ENCODE measurements at regions not wholly inside any gene's neighbourhood (a gene's known extent, or its start where the extent isn't known, plus 50 kb on each side); places are given as distances from the start of the nearest gene placed in this dataset.
A peak's percentile ranks its signal among the peaks of the same experiment; 100 is the strongest.

DNA sequence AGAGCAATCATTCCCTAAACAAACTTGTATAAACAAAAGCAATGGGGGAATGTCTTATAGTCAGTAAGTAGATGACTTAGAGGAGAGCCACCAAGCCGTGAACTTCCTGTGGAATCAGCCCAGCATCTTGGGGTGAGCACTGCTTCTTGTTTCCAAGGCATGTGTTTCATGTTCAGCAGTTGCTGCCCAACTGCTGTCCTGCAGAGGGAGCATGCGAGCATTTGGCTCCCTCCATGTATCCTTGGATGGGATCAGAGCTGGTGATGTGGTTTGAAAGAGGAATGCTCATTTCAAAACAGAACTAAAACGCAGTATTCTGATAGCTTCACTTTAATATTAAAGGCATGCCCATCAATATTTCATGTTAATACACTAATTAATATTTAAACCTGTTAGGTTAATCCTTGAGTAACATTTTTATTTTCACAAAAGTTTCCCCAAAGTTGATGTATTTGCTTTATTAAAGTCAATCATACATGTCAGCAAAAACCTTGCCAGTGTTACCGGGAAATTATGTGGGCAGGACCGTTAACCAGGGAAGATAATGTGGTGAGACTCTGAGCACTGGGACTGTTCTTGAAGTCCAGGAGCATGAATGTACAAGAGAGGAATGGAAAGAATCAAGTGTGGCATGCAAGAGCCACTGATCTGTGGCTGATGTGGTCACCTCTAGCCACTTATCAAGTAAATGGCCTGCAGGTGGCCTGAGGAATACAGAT lies 172.1 kb upstream of the GGTLC1 start:
- Histone ChIP-seq H3K36me3 (ENCODE audit: control insufficient read depth in 3 of 3, insufficient read depth in 2 of 3, low read depth in 1 of 3, low read length in 3 of 3) (no peaks in the 10 kb centered on the region), H3K4me3 (ENCODE audit: low read depth in 1 of 3, low read length in 3 of 3) (no peak overlapping the region), H3K4me1 (ENCODE audit: control insufficient read depth in 3 of 3, insufficient read depth in 2 of 3, low read depth in 1 of 3, low read length in 2 of 3) (no peaks in the 10 kb centered on the region), H3K9me3 (ENCODE audit: control insufficient read depth in 2 of 2, insufficient read depth in 1 of 2, low read depth in 1 of 2, low read length in 1 of 2) (no peaks in the 10 kb centered on the region), H3K27ac (ENCODE audit: low read depth in 1 of 3, low read length in 2 of 3) (no peak overlapping the region), H3K27me3 (ENCODE audit: control insufficient read depth in 3 of 3, insufficient read depth in 3 of 3, low read length in 3 of 3) (no peaks in the 10 kb centered on the region)
- 32 to 37% (median 37%) methylated on average over 5 of the region's 5 CpGs for WGBS, 3 donors
- DNase-seq (peak; percentile 37 to 71), FAIRE-seq (no peak)

DNA sequence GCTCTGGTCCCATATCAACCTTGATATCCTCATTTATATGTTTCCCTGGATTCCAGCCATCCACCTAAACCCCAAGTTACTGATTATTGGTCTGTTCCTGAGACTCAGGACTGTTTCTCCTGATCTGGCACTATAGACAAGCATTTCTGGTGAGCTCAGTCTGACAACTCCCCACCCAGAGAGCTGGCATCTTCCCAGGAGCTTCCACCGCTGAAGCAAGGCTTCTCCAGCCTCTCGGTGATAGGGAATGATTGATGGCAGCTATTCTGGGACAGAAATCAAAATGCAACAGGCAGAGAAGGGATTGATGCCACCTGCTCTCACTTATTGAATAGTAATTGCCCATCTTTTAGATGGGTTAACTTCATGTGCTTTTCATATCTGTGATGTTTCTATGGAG lies 169.7 kb upstream of the GGTLC1 start:
- Histone ChIP-seq H3K4me3 (ENCODE audit: low read depth in 1 of 3, low read length in 3 of 3) (no peak overlapping the region), H3K9me3 (ENCODE audit: control insufficient read depth in 2 of 2, insufficient read depth in 1 of 2, low read depth in 1 of 2, low read length in 1 of 2) (no peaks in the 10 kb centered on the region), H3K4me1 (ENCODE audit: control insufficient read depth in 3 of 3, insufficient read depth in 2 of 3, low read depth in 1 of 3, low read length in 2 of 3) (no peaks in the 10 kb centered on the region), H3K27me3 (ENCODE audit: control insufficient read depth in 3 of 3, insufficient read depth in 3 of 3, low read length in 3 of 3) (no peaks in the 10 kb centered on the region), H3K36me3 (ENCODE audit: control insufficient read depth in 3 of 3, insufficient read depth in 2 of 3, low read depth in 1 of 3, low read length in 3 of 3) (no peaks in the 10 kb centered on the region), H3K27ac (ENCODE audit: low read depth in 1 of 3, low read length in 2 of 3) (no peak overlapping the region)
- FAIRE-seq (no peak), DNase-seq (no peak)
- WGBS, 3 donors: 17 to 48% (median 20%) methylated on average over 2 of the region's 2 CpGs

DNA sequence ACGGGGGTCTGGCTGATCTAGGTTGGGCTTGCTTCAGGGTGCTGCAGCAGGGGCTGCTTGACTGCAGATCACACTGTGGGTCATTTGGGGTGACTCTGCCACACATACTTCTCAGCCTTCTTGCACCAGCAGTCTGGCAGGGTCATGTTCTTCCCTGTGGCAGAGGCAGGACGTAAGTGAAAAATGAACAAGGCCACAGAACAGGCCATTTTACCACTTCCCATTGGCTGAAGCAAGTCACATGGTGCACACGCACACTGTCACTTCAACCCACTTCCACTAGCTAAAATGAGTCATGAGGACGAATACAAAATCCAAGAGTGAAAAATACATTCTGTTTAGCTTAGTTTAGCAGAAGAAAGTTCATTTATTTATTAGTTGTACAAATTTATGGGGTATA lies 168.6 kb upstream of the GGTLC1 start:
- Histone ChIP-seq H3K27me3 (ENCODE audit: control insufficient read depth in 3 of 3, insufficient read depth in 3 of 3, low read length in 3 of 3) (no peaks in the 10 kb centered on the region), H3K36me3 (ENCODE audit: control insufficient read depth in 3 of 3, insufficient read depth in 2 of 3, low read depth in 1 of 3, low read length in 3 of 3) (no peaks in the 10 kb centered on the region), H3K27ac (ENCODE audit: low read depth in 1 of 3, low read length in 2 of 3) (no peak overlapping the region), H3K4me3 (ENCODE audit: low read depth in 1 of 3, low read length in 3 of 3) (no peak overlapping the region), H3K9me3 (ENCODE audit: control insufficient read depth in 2 of 2, insufficient read depth in 1 of 2, low read depth in 1 of 2, low read length in 1 of 2) (no peaks in the 10 kb centered on the region), H3K4me1 (ENCODE audit: control insufficient read depth in 3 of 3, insufficient read depth in 2 of 3, low read depth in 1 of 3, low read length in 2 of 3) (no peaks in the 10 kb centered on the region)
- DNase-seq (no peak), FAIRE-seq (no peak)
- WGBS, 3 donors: 75 to 77% (median 77%) methylated on average over 4 of the region's 4 CpGs

DNA sequence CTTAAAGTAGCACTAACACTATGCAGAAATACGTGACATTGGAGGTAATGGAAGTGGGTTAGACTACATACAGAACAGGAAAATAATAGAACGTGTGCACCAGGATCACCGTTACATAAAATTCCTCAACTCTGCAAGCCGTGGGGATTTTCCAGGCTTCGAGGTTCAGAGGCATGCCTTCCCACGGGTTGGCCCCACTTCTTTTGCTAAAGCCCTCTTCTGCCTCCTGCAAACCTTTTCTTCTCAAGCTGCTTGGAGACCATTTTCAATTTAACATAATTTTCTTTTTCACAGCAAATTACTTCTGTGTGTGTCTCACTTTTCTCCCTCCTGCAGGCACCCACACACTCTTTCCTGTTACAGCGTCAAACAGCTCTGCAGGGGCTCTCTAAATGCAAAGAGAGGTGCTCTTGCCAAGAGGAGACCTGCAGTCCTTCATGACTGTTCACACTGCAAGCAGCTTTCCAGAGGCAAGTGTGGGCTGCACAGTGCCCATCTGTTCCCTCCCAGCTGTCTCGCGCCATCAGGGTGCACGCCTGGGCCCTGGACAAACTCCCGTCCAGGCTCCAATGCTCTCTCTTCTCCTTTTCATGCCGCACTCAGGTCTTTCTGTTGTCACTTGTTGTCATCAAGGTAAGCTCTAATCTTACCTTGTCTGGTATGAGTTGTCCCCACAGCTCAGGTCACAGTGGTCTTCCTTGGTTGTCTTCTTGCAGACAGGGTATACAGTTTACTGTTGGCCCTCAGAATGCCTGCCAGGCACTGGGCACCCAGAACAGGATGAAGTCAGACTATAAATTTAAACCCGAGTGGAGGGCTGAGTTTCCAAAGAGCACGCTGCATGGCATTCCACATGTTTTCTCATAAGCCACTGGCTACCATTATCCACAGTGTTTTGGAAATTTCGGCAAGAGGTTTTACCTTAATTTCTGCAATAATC lies 164.8 kb upstream of the GGTLC1 start:
- DNase-seq: no peak
- H3K4me1 ChIP-seq (ENCODE audit: control insufficient read depth in 3 of 3, insufficient read depth in 2 of 3, low read depth in 1 of 3, low read length in 2 of 3): no peaks in the 10 kb centered on the region
- no peaks in the 10 kb centered on the region for H3K27me3 ChIP-seq (ENCODE audit: control insufficient read depth in 3 of 3, insufficient read depth in 3 of 3, low read length in 3 of 3)
- 78 to 88% (median 79%) methylated on average over 15 of the region's 15 CpGs for WGBS, 3 donors
- no peak for FAIRE-seq
- H3K4me3 ChIP-seq (ENCODE audit: low read depth in 1 of 3, low read length in 3 of 3): no peak overlapping the region
- peaks cover 0 to 3% of the 10 kb centered on the region in 2 donors for H3K9me3 ChIP-seq (ENCODE audit: control insufficient read depth in 2 of 2, insufficient read depth in 1 of 2, low read depth in 1 of 2, low read length in 1 of 2)
- H3K27ac ChIP-seq (ENCODE audit: low read depth in 1 of 3, low read length in 2 of 3): no peak overlapping the region
- H3K36me3 ChIP-seq (ENCODE audit: control insufficient read depth in 3 of 3, insufficient read depth in 2 of 3, low read depth in 1 of 3, low read length in 3 of 3): no peaks in the 10 kb centered on the region

DNA sequence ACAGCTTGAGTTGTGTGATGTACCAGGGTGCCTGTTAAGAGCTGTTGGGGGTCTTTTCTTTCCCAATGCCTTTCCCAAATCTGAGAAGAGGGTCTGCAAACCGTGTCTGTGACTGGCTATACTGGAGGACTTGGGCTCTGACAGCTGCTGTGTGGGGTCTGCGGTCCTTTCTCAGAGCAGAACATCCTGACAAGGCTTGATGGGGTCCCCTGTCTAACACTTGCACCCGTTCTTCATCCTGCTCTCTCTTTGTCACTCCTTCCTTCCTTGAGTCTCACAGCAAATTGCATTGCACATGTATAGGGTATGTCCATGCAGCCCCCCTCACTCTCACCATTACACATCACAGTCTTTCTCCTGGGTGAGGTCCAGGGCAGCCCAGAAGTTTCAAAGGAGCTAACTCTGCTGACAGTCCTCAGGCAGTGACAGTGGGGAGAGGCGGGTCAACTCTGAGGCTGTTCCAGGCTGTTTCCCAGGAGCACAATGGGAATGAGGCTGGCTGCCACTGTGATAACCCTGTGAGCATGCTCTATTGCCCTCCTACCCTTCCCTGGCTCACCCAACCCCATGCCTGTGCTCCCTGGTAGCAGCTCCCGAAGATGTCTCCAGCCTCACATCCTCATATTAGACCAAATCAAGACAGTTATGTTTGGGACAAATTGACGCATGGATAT lies 163.2 kb upstream of the GGTLC1 start:
- no peak for DNase-seq
- no peak overlapping the region for H3K4me3 ChIP-seq (ENCODE audit: low read depth in 1 of 3, low read length in 3 of 3)
- peaks cover 0 to 3% of the 10 kb centered on the region in 2 donors for H3K9me3 ChIP-seq (ENCODE audit: control insufficient read depth in 2 of 2, insufficient read depth in 1 of 2, low read depth in 1 of 2, low read length in 1 of 2)
- H3K36me3 ChIP-seq (ENCODE audit: control insufficient read depth in 3 of 3, insufficient read depth in 2 of 3, low read depth in 1 of 3, low read length in 3 of 3): no peaks in the 10 kb centered on the region
- WGBS, 3 donors: 67 to 78% (median 73%) methylated on average over 6 of the region's 6 CpGs
- H3K4me1 ChIP-seq (ENCODE audit: control insufficient read depth in 3 of 3, insufficient read depth in 2 of 3, low read depth in 1 of 3, low read length in 2 of 3): no peaks in the 10 kb centered on the region
- no peak overlapping the region for H3K27ac ChIP-seq (ENCODE audit: low read depth in 1 of 3, low read length in 2 of 3)
- H3K27me3 ChIP-seq (ENCODE audit: control insufficient read depth in 3 of 3, insufficient read depth in 3 of 3, low read length in 3 of 3): no peaks in the 10 kb centered on the region
- FAIRE-seq: no peak

DNA sequence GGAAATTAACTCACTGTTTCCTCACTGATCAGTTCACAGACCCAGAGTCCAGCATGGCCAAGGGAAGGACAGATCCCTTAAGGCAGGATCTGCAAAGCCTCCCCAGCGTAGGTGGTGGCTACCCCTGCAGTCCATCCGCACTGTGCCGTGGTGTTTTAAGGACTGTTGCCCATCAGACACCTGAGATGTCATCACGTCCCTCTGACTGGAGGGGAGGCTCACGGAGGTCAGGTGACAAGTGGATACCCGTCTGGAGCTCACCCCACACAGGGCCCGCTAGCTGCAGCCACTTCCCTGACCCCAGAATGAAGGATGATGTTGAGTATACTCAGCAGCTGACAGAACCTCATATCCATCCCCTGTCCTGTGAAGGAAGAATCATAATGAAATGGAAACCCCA lies 161.8 kb upstream of the GGTLC1 start:
- Histone ChIP-seq H3K27ac (ENCODE audit: low read depth in 1 of 3, low read length in 2 of 3) (no peak overlapping the region), H3K9me3 (ENCODE audit: control insufficient read depth in 2 of 2, insufficient read depth in 1 of 2, low read depth in 1 of 2, low read length in 1 of 2) (peaks cover 0 to 3% of the 10 kb centered on the region in 2 donors), H3K4me3 (ENCODE audit: low read depth in 1 of 3, low read length in 3 of 3) (no peak overlapping the region), H3K4me1 (ENCODE audit: control insufficient read depth in 3 of 3, insufficient read depth in 2 of 3, low read depth in 1 of 3, low read length in 2 of 3) (no peaks in the 10 kb centered on the region), H3K27me3 (ENCODE audit: control insufficient read depth in 3 of 3, insufficient read depth in 3 of 3, low read length in 3 of 3) (no peaks in the 10 kb centered on the region), H3K36me3 (ENCODE audit: control insufficient read depth in 3 of 3, insufficient read depth in 2 of 3, low read depth in 1 of 3, low read length in 3 of 3) (no peaks in the 10 kb centered on the region)
- FAIRE-seq (no peak), DNase-seq (no peak)
- 76 to 90% (median 84%) methylated on average over 7 of the region's 7 CpGs for WGBS, 3 donors

DNA sequence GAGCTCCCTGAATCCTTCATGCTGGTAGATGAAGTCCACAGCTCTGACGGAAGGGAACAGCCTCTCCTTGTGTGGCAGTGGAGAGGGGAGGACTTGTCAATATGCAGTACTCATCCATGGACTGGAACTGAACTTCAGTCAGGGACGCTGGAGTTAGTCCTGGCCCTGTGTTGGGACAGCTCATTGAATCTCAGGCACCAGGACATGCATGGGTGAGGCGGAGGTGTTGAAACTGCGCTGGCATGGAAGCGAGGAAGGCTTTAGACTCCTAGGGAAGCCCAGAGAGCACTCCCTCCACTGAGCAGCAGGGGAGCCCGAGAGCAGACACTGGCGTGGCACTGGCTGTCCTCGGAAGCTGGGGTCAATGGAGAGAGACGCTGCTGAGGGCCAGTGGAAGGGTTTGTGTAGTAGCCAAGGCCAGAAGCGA lies 161.3 kb upstream of the GGTLC1 start:
- H3K27ac ChIP-seq (ENCODE audit: low read depth in 1 of 3, low read length in 2 of 3): no peak overlapping the region
- 45 to 54% (median 46%) methylated on average over 10 of the region's 10 CpGs for WGBS, 3 donors
- FAIRE-seq: no peak
- H3K9me3 ChIP-seq (ENCODE audit: control insufficient read depth in 2 of 2, insufficient read depth in 1 of 2, low read depth in 1 of 2, low read length in 1 of 2): peaks cover 0 to 3% of the 10 kb centered on the region in 2 donors
- no peaks in the 10 kb centered on the region for H3K36me3 ChIP-seq (ENCODE audit: control insufficient read depth in 3 of 3, insufficient read depth in 2 of 3, low read depth in 1 of 3, low read length in 3 of 3)
- H3K4me1 ChIP-seq (ENCODE audit: control insufficient read depth in 3 of 3, insufficient read depth in 2 of 3, low read depth in 1 of 3, low read length in 2 of 3): no peaks in the 10 kb centered on the region
- H3K4me3 ChIP-seq (ENCODE audit: low read depth in 1 of 3, low read length in 3 of 3): no peak overlapping the region
- DNase-seq: peak; percentile 9 to 32
- no peaks in the 10 kb centered on the region for H3K27me3 ChIP-seq (ENCODE audit: control insufficient read depth in 3 of 3, insufficient read depth in 3 of 3, low read length in 3 of 3)

DNA sequence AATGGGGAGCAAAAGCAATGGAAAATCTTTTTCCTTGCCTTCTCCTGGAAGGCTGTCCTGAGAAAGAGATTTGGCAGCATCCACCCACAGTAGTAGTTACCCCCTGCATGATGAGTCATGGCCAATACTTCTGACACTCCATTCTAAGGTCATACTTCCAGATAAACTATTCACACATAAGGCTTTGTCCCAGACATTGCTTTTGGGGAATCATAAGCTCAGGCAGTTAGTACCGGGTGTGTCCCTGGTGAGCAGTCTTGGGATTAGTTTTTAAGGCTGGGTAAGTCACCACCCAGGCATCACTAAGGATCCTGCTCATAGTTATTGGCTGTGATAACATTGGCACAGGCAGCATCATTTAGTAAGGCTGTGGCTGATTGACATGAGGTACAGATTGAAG lies 160.6 kb upstream of the GGTLC1 start:
- WGBS, 3 donors: 82 to 100% (median 91%) methylated on average over 1 of the region's 1 CpG
- FAIRE-seq: no peak

More for the DNA sequence above, 160.6 kb upstream of the GGTLC1 start:
- no peak for DNase-seq
- Histone ChIP-seq H3K4me3 (ENCODE audit: low read depth in 1 of 3, low read length in 3 of 3) (no peak overlapping the region), H3K36me3 (ENCODE audit: control insufficient read depth in 3 of 3, insufficient read depth in 2 of 3, low read depth in 1 of 3, low read length in 3 of 3) (no peaks in the 10 kb centered on the region), H3K9me3 (ENCODE audit: control insufficient read depth in 2 of 2, insufficient read depth in 1 of 2, low read depth in 1 of 2, low read length in 1 of 2) (peaks cover 0 to 3% of the 10 kb centered on the region in 2 donors), H3K4me1 (ENCODE audit: control insufficient read depth in 3 of 3, insufficient read depth in 2 of 3, low read depth in 1 of 3, low read length in 2 of 3) (no peaks in the 10 kb centered on the region), H3K27me3 (ENCODE audit: control insufficient read depth in 3 of 3, insufficient read depth in 3 of 3, low read length in 3 of 3) (no peaks in the 10 kb centered on the region), H3K27ac (ENCODE audit: low read depth in 1 of 3, low read length in 2 of 3) (no peak overlapping the region)
